NOMO-1 treated with dmso at 0.1 percent for 144 hours (cell line): ENCODE measurements at regions not wholly inside any gene's neighbourhood (a gene's known extent, or its start where the extent isn't known, plus 50 kb on each side); places are given as distances from the start of the nearest gene placed in this dataset.
A peak's percentile ranks its signal among the peaks of the same experiment; 100 is the strongest.

ENCODE experiments used
- DNase-seq: peaks from one replicate; lab custom pipeline; 2025; ENCODE audit not compliant: unreplicated experiment; lab: John Stamatoyannopoulos, UW

- DNase-seq, result peak; percentile 27
These were observed 249.7 kb downstream of the C4orf33 start for GRCh38 chr4:129345609-129346008.

GRCh38 chr4:129346036-129346435 lies 250.1 kb downstream of the C4orf33 start:
- DNase-seq, result no peak

DNA sequence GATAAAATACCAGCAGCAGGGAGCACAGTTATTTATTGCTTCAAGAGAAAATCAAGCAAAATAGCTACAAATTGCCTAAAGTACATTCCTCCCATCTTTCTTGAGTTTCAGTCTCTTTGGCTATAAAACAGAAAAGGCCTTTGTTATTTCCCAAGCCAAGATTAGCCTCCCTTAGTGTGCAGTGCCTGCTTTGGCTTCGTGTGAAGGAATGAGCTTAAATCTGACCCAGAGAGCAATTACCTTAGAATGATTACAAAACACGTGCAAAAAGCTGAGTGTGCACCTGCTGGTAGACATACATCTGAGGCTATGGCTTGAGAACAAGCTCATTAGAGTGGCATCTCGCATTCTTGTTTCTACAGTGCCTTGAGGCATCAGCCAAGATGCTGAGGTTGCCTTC lies 250.8 kb downstream of the C4orf33 start:
- no peak for DNase-seq

DNA sequence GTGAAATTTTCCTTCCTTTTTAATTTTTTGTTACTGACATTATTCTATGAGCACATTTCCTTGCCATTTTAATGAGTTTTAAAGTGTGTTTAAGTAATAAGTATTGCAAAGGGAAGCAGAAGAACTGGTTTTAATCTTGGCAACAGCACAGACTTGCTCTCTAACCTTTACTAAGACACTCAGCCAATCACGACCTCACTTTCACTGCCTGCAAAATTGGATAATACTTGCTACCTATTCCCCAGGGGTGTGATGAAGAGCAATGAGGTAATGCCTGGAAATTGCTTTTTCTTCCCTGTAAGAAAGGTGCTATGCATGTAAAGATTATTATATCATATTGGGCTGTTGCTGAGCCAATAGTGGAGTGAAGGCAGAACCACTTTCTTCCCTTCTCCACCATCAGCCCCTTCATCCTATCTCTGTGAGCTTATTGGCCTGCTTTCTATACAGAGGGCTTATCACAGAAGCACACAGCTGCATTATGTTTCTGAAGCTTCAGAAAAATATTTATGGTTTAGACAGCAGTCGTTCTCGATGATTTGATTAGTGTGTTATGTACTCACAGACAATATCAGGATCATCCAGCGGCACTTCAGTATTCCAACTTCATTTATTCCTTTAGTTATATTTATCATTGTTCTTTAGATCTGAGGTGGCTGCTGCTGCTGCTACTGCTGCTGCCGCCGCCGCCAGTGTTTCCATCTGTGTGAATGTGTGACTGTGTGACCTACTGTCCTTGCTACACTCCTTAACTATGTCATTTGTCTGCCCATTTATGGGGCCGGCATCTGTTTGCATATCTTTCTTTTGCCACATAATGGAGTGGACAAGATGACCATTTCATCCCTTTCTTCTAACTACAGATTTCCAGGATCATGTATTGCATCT lies 255.1 kb downstream of the C4orf33 start:
- DNase-seq, result no peak

- DNase-seq, result no peak
These were observed 256.5 kb downstream of the C4orf33 start for GRCh38 chr4:129352480-129352879.

GRCh38 chr4:129353490-129353889 lies 257.5 kb downstream of the C4orf33 start:
- DNase-seq, result no peak

DNA sequence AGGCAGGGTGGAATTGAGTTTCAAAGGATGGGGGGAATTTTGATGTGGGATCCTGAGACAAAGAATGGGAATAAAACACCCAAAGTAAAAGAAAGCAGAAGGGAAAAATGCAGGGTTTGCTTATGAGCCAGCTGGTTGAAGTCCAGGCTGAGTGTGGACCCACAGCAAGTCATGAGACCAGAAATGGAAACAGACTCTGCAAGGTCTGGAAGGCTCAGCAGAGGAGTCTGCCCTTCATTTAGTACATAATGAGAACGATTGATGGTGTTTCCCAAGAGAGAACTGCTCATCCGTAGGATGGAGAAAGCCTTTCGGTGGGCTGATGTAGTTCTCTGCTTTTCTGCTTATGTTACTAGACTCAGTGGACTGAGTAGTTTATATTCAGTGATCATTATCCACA lies 259.1 kb downstream of the C4orf33 start:
- no peak for DNase-seq

- no peak for DNase-seq
These were observed 259.6 kb downstream of the C4orf33 start for GRCh38 chr4:129355516-129355915.

DNA sequence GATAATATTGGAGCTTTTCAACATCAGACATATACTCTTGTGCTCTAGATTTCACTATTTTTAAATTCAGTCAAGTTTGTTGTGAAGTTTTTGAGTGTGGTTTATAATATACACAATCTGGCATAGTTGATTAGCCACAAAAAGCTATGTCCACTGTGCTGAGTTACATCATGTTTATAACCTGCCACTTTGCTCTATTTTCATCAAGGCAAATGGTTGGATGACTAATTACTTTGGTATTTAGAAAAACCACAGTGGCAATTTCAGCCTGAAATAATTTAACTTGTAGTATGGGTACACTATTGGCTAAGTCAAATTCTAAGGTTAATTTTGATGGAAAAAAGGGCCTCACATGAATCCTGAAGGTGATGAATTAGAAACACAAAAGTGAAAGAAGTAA lies 262.6 kb downstream of the C4orf33 start:
- DNase-seq, result no peak

DNA sequence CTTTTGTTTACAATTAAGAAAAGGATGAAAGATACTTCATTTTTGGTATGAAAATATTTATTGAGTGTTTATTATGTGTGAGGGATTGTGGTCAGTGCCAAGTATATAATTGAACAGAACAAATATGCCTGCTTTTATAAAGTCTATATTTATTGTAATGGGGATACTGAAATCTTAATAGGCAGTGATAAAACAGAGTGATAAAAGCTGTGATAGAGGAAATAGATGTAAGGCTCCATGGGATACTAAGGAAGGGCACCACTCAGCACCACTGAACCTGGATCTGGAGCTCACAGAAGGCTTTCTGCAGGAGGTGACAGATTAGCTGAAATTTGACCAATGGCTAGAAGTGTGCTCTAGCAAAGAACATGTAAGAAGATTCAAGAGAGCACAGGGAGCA lies 263.5 kb downstream of the C4orf33 start:
- DNase-seq, result no peak

GRCh38 chr4:129362691-129363274 lies 266.8 kb downstream of the C4orf33 start:
- peak; percentile 15 for DNase-seq

DNA sequence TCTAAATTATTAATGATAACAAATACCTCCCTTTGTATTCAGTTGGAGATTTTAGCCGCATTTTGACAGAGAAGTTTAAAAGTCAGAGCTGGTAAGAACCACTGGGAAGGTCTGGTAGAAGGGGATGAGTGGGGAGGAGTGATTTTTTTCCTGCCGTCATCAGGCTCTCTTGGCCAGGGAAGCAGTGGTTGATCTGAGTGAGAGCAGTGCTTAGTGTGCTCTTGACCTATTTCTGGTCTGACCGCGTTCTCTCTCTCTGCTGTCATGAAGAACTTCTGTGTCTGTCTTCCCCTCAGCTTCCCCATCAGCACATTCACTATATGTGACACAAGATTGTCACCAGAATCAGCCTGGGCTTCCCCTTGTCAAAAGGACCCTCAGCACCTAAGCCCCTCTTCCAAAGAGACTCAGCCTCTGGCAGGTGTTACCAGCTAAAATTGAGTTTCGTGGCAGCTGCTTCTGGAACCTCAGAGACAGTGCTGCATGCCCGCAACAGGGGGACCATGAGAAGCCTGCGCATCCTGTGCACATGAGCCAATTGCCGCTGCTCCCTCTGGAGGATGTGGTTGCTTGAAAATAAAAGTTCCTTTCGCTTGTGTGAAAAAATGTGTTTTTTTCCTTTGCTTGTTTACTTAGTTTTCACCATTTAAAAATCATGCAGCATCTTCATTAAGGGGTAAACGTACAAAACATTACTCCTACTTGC lies 268.9 kb downstream of the C4orf33 start:
- no peak for DNase-seq

- DNase-seq, result no peak
These were observed 273.5 kb downstream of the C4orf33 start for GRCh38 chr4:129369361-129370010.

DNA sequence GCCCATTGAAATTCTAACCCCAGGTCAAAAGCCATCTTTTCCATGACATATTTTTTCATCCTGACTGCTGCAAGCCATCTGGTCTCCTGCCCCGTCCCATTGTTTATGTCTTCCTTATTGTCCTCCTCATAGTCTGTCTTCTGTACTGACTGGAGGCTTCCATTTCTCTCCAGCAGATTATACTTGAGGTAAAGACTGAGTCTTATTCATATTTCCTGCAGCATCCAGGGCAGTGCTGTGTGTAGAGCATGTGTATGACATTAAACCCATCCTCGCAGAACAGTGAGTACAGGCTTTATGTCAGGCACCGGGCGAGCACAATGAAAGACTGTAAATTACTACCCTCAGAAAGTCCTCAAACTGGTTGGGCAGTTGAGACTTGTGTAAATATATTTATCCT lies 275.1 kb downstream of the C4orf33 start:
- DNase-seq, result no peak

- DNase-seq, result no peak
These were observed 276.0 kb downstream of the C4orf33 start for GRCh38 chr4:129371926-129372325.

- no peak for DNase-seq
These were observed 281.3 kb downstream of the C4orf33 start for GRCh38 chr4:129377131-129377845.

- no peak for DNase-seq
These were observed 282.4 kb downstream of the C4orf33 start for GRCh38 chr4:129378364-129378763.

GRCh38 chr4:129379429-129379828 lies 283.5 kb downstream of the C4orf33 start:
- no peak for DNase-seq

DNA sequence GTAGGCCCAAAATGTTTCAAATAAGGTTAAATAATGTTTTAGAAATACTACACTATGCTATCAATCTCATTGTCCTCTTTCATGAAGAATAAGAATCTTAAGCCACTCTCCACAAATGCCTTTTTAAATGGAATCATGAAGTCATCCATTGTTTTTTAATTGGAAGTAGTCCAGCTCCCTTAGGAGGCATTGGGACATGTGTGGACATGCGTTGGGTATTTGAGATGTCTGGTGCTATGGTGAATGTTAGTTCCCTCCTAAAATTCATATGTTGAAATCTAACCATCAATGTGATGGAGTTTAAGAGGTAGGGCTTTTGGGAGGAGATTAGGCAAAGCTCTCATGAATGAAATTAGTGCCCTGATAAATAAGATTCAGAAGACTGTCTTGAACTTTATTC lies 289.0 kb downstream of the C4orf33 start:
- no peak for DNase-seq

DNA sequence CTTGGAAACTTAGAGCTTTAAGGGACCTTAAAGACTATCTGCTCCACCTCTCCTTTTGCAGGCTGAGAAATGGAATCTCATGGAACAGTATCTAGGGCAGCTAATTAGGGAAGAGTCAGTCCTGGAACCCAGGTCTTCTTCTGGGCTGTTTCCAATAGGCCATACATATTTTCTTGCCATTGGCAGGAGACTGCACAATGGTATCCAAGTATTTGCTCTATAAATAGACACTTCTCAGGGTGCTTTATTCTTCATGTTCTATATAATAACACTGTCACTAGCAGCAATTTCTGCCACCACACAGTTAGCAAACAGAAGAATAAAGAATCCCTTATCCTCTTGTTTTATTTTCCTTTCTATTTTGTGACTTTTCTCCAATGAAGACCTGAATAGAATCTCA lies 291.7 kb downstream of the C4orf33 start:
- no peak for DNase-seq

GRCh38 chr4:129393976-129394375 lies 298.0 kb downstream of the C4orf33 start:
- DNase-seq, result no peak
